CD14-positive monocyte (primary cell): ENCODE measurements at regions not wholly inside any gene's neighbourhood (a gene's known extent, or its start where the extent isn't known, plus 50 kb on each side); places are given as distances from the start of the nearest gene placed in this dataset.

Source experiments
- DNase-seq, 3 donors: peaks; one replicate each; pipeline ENCODE4 v3.0.0-alpha.2; 2011 to 2022
- H2AFZ ChIP-seq: 2 replicates; pipeline ENCODE4 v1.6.0; 2012; ENCODE audit warnings: mild to moderate bottlenecking, low read depth, low read length, inconsistent platforms; ENCODE audit not compliant: insufficient read depth, poor library complexity, severe bottlenecking
- H3K27ac ChIP-seq, 2 donors: 1 replicate in 1 of 2; 2 replicates in 1 of 2; pipeline ENCODE4 v1.5.1; 2012 to 2013; ENCODE audit warnings: low read length in 2 of 2, control low read depth in 1 of 2, inconsistent platforms in 1 of 2, low read depth in 1 of 2, mild to moderate bottlenecking in 1 of 2
- H3K27me3 ChIP-seq, 2 donors: one replicate each; pipeline versions ENCODE4 v1.6.0 to v1.6.1; 2011 to 2013; ENCODE audit warnings: low read length in 2 of 2; ENCODE audit not compliant: control insufficient read depth in 2 of 2, insufficient read depth in 2 of 2
- H3K36me3 ChIP-seq, 2 donors: replicated peaks in 1 of 2; 1 replicate in 1 of 2; 2 replicates in 1 of 2; pipeline versions ENCODE4 v1.5.1 to v1.6.1; 2012 to 2013; ENCODE audit warnings: low read length in 2 of 2, control low read depth in 1 of 2, inconsistent platforms in 1 of 2, mild to moderate bottlenecking in 1 of 2; ENCODE audit not compliant: insufficient read depth in 2 of 2, control insufficient read depth in 1 of 2
- H3K4me1 ChIP-seq, 2 donors: 1 replicate in 1 of 2; 2 replicates in 1 of 2; pipeline versions ENCODE4 v1.5.1 to v1.6.1; 2012 to 2013; ENCODE audit warnings: low read length in 2 of 2, control low read depth in 1 of 2, inconsistent platforms in 1 of 2, mild to moderate bottlenecking in 1 of 2, moderate library complexity in 1 of 2; ENCODE audit not compliant: insufficient read depth in 2 of 2, control insufficient read depth in 1 of 2
- H3K4me2 ChIP-seq: replicated peaks from 2 replicates; pipeline ENCODE3; 2012; ENCODE audit warnings: low read length, moderate library complexity, mild to moderate bottlenecking; ENCODE audit not compliant: poor library complexity, severe bottlenecking; ENCODE audit errors: extremely low read depth
- H3K4me3 ChIP-seq, 3 experiments: fragments of 200-600 bp in 1 of 3; sonication (generic) in 1 of 3; replicated peaks in 1 of 3; 1 replicate in 2 of 3; 2 replicates in 1 of 3; pipeline ENCODE4 v1.5.1; 2011 to 2013; ENCODE audit warnings: low read length in 3 of 3, mild to moderate bottlenecking in 3 of 3, control low read depth in 2 of 3, low read depth in 2 of 3, inconsistent platforms in 1 of 3, moderate library complexity in 1 of 3
- H3K79me2 ChIP-seq: 2 replicates; pipeline ENCODE4 v1.6.0; 2012; ENCODE audit warnings: mild to moderate bottlenecking, control low read depth, inconsistent platforms, low read length, moderate library complexity; ENCODE audit not compliant: insufficient read depth
- H3K9ac ChIP-seq: 2 replicates; pipeline ENCODE4 v1.6.0; 2017; ENCODE audit warnings: low read length, mild to moderate bottlenecking; ENCODE audit not compliant: insufficient read depth, poor library complexity, severe bottlenecking
- H3K9me3 ChIP-seq, 2 donors: replicated peaks in 1 of 2; 1 replicate in 1 of 2; 2 replicates in 1 of 2; pipeline versions ENCODE4 v1.5.1 to v1.6.1; 2012 to 2013; ENCODE audit warnings: low read length in 2 of 2, control low read depth in 1 of 2; ENCODE audit not compliant: control insufficient read depth in 1 of 2, insufficient read depth in 1 of 2
- H4K20me1 ChIP-seq: 2 replicates; pipeline ENCODE4 v1.6.0; 2012; ENCODE audit warnings: mild to moderate bottlenecking, low read length, control low read depth, moderate library complexity; ENCODE audit not compliant: insufficient read depth
- H3K27ac Mint-ChIP-seq, 7 donors: one replicate each; pipeline ENCODE4 v1.8.0; 2020; ENCODE audit warnings: mild to moderate bottlenecking in 7 of 7, mixed read lengths in 7 of 7, moderate library complexity in 6 of 7, inconsistent platforms in 2 of 7
- H3K27me3 Mint-ChIP-seq, 3 donors: one replicate each; pipeline ENCODE4 v1.8.0; 2021 to 2022; ENCODE audit warnings: low read depth in 3 of 3, mild to moderate bottlenecking in 3 of 3, mixed read lengths in 3 of 3, moderate library complexity in 3 of 3, inconsistent platforms in 1 of 3
- H3K36me3 Mint-ChIP-seq, 2 donors: one replicate each; pipeline ENCODE4 v1.8.0; 2020; ENCODE audit warnings: mixed read lengths in 2 of 2, inconsistent platforms in 1 of 2, mild to moderate bottlenecking in 1 of 2
- H3K4me1 Mint-ChIP-seq: one replicate; pipeline ENCODE4 v1.8.0; 2020; ENCODE audit warnings: mild to moderate bottlenecking, mixed read lengths
- H3K4me3 Mint-ChIP-seq, 2 donors: one replicate each; pipeline ENCODE4 v1.8.0; 2020; ENCODE audit warnings: mild to moderate bottlenecking in 2 of 2, mixed read lengths in 2 of 2, moderate library complexity in 1 of 2
- H3K9me3 Mint-ChIP-seq, 7 donors: one replicate each; pipeline ENCODE4 v1.8.0; 2020 to 2022; ENCODE audit warnings: mixed read lengths in 7 of 7, mild to moderate bottlenecking in 6 of 7, moderate library complexity in 6 of 7, inconsistent platforms in 2 of 7
- WGBS: methylation state at CpG from one replicate; pipeline ENCODE4 v1.1.5; 2013; ENCODE audit warnings: missing lambda C conversion rate; ENCODE audit not compliant: insufficient coverage; 5-methylcytosine and 5-hydroxymethylcytosine counted together
- intact Hi-C, 2 donors: fragments of 100-400 bp; cut with micrococcal nuclease; formaldehyde crosslinking; loops; one replicate each; pipeline versions ENCODE4 v1.15.0 to v1.15.1; 2023
- TF ChIP-seq, protein P1 (sequence below): fragments of 200-600 bp; IDR thresholded peaks from one replicate; pipeline ENCODE4 v1.8.0; 2022; ENCODE audit warnings: antibody characterized with exemption, mild to moderate bottlenecking

DNA sequence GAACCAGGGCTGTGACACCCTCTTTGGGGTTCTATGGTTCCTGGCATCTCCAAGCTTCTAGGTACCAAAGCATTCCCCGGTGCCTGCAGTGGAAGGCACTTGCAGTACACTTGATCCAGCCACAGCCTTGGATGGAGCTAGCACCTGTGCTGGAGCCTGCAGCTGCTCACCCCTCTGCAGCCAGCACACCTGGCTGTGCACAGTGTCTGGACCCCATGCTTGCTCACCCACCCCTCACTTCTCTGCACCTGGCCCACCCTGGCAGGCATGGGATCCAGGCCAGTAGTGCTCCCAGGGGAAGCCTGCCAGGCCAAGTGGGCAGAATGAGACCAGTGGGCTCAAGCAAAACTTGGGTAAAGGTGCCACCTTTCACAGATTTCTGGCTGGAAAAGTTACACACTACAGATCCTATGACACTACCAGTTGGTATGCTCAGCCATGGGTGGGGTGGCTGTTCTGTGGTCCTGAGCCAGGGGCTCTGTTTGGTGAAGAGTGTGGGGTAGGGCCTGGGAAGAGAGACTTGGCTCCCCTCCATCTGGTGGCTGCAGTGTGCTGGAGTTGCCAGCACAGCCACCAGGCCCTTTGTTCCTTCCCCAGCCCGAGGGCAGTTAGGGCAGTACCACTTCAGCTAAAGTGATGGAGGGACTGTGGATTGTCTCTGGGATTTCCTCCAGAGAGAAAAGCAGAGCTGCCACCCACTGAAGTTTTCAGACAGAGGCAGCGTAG lies 157.8 kb upstream of the LRRC7 start:
- TF ChIP-seq, protein P1, sequence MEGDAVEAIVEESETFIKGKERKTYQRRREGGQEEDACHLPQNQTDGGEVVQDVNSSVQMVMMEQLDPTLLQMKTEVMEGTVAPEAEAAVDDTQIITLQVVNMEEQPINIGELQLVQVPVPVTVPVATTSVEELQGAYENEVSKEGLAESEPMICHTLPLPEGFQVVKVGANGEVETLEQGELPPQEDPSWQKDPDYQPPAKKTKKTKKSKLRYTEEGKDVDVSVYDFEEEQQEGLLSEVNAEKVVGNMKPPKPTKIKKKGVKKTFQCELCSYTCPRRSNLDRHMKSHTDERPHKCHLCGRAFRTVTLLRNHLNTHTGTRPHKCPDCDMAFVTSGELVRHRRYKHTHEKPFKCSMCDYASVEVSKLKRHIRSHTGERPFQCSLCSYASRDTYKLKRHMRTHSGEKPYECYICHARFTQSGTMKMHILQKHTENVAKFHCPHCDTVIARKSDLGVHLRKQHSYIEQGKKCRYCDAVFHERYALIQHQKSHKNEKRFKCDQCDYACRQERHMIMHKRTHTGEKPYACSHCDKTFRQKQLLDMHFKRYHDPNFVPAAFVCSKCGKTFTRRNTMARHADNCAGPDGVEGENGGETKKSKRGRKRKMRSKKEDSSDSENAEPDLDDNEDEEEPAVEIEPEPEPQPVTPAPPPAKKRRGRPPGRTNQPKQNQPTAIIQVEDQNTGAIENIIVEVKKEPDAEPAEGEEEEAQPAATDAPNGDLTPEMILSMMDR, result no peak
- Mint-ChIP-seq H3K9me3 (peaks cover 0 to 15% (median 6%) of the 10 kb centered on the region in 7 donors), H3K27me3 (no peaks in the 10 kb centered on the region), H3K4me3 (no peak overlapping the region), H3K27ac (no peak overlapping the region), H3K36me3 (no peaks in the 10 kb centered on the region), H3K4me1 (no peaks in the 10 kb centered on the region)
- Histone ChIP-seq H3K27me3 (no peaks in the 10 kb centered on the region), H2AFZ (no peak overlapping the region), H3K27ac (no peak overlapping the region), H3K9me3 (peaks cover 3 to 20% of the 10 kb centered on the region in 2 donors), H3K4me3 (no peak overlapping the region), H3K9ac (no peak overlapping the region), H3K4me1 (no peaks in the 10 kb centered on the region), H3K36me3 (no peaks in the 10 kb centered on the region), H4K20me1 (no peaks in the 10 kb centered on the region), H3K4me2 (no peak overlapping the region), H3K79me2 (no peaks in the 10 kb centered on the region)
- intact Hi-C loops, result no loop called here
- 93% methylated on average over 3 of the region's 3 CpGs for WGBS
- no peak for DNase-seq

DNA sequence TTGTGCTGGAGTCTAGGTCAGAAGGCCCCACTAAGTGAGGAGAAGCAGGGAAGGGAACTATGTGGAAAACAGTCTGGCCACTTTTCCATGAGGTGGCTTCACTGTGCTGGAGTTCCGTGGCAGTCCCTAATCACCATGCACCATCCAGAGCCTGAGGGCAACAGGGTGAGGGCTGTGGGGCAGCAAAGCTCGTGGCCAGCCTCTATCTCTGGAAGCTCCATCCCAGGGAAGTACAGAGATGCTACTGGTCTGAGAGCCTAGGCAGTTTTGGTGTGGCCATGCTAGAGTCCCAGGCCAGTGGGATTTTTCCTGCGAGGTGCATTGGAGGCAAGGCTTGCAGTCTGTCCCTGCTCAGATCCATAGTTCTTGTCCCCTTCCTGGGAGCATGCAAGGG lies 157.3 kb upstream of the LRRC7 start:
- no peak overlapping the region for H3K9ac ChIP-seq
- H3K27ac Mint-ChIP-seq, result no peak overlapping the region
- WGBS, result 90% methylated on average over 3 of the region's 3 CpGs
- H3K36me3 ChIP-seq, result no peaks in the 10 kb centered on the region
- peaks cover 0 to 16% (median 6%) of the 10 kb centered on the region in 7 donors for H3K9me3 Mint-ChIP-seq
- TF ChIP-seq, protein P1, result no peak
- no peaks in the 10 kb centered on the region for H3K4me1 Mint-ChIP-seq
- no peaks in the 10 kb centered on the region for H3K36me3 Mint-ChIP-seq
- no peak overlapping the region for H3K4me3 Mint-ChIP-seq
- H3K9me3 ChIP-seq, result peaks cover 3 to 20% of the 10 kb centered on the region in 2 donors
- H3K4me1 ChIP-seq, result no peaks in the 10 kb centered on the region
- no peak overlapping the region for H2AFZ ChIP-seq
- no peak for DNase-seq
- intact Hi-C loops, result no loop called here
- no peak overlapping the region for H3K27ac ChIP-seq
- no peaks in the 10 kb centered on the region for H3K27me3 ChIP-seq
- H3K4me3 ChIP-seq, result no peak overlapping the region
- no peak overlapping the region for H3K4me2 ChIP-seq
- H4K20me1 ChIP-seq, result no peaks in the 10 kb centered on the region
- no peaks in the 10 kb centered on the region for H3K27me3 Mint-ChIP-seq
- no peaks in the 10 kb centered on the region for H3K79me2 ChIP-seq
